CD14-positive monocyte (primary cell): ENCODE measurements at regions not wholly inside any gene's neighbourhood (a gene's known extent, or its start where the extent isn't known, plus 50 kb on each side); places are given as distances from the start of the nearest gene placed in this dataset.

Source experiments
- DNase-seq, 3 donors: peaks; one replicate each; pipeline ENCODE4 v3.0.0-alpha.2; 2011 to 2022
- H2AFZ ChIP-seq: 2 replicates; pipeline ENCODE4 v1.6.0; 2012; ENCODE audit warnings: mild to moderate bottlenecking, low read depth, low read length, inconsistent platforms; ENCODE audit not compliant: insufficient read depth, poor library complexity, severe bottlenecking
- H3K27ac ChIP-seq, 2 donors: 1 replicate in 1 of 2; 2 replicates in 1 of 2; pipeline ENCODE4 v1.5.1; 2012 to 2013; ENCODE audit warnings: low read length in 2 of 2, control low read depth in 1 of 2, inconsistent platforms in 1 of 2, low read depth in 1 of 2, mild to moderate bottlenecking in 1 of 2
- H3K27me3 ChIP-seq, 2 donors: one replicate each; pipeline versions ENCODE4 v1.6.0 to v1.6.1; 2011 to 2013; ENCODE audit warnings: low read length in 2 of 2; ENCODE audit not compliant: control insufficient read depth in 2 of 2, insufficient read depth in 2 of 2
- H3K36me3 ChIP-seq, 2 donors: replicated peaks in 1 of 2; 1 replicate in 1 of 2; 2 replicates in 1 of 2; pipeline versions ENCODE4 v1.5.1 to v1.6.1; 2012 to 2013; ENCODE audit warnings: low read length in 2 of 2, control low read depth in 1 of 2, inconsistent platforms in 1 of 2, mild to moderate bottlenecking in 1 of 2; ENCODE audit not compliant: insufficient read depth in 2 of 2, control insufficient read depth in 1 of 2
- H3K4me1 ChIP-seq, 2 donors: 1 replicate in 1 of 2; 2 replicates in 1 of 2; pipeline versions ENCODE4 v1.5.1 to v1.6.1; 2012 to 2013; ENCODE audit warnings: low read length in 2 of 2, control low read depth in 1 of 2, inconsistent platforms in 1 of 2, mild to moderate bottlenecking in 1 of 2, moderate library complexity in 1 of 2; ENCODE audit not compliant: insufficient read depth in 2 of 2, control insufficient read depth in 1 of 2
- H3K4me2 ChIP-seq: replicated peaks from 2 replicates; pipeline ENCODE3; 2012; ENCODE audit warnings: low read length, moderate library complexity, mild to moderate bottlenecking; ENCODE audit not compliant: poor library complexity, severe bottlenecking; ENCODE audit errors: extremely low read depth
- H3K4me3 ChIP-seq, 3 experiments: fragments of 200-600 bp in 1 of 3; sonication (generic) in 1 of 3; replicated peaks in 1 of 3; 1 replicate in 2 of 3; 2 replicates in 1 of 3; pipeline ENCODE4 v1.5.1; 2011 to 2013; ENCODE audit warnings: low read length in 3 of 3, mild to moderate bottlenecking in 3 of 3, control low read depth in 2 of 3, low read depth in 2 of 3, inconsistent platforms in 1 of 3, moderate library complexity in 1 of 3
- H3K79me2 ChIP-seq: 2 replicates; pipeline ENCODE4 v1.6.0; 2012; ENCODE audit warnings: mild to moderate bottlenecking, control low read depth, inconsistent platforms, low read length, moderate library complexity; ENCODE audit not compliant: insufficient read depth
- H3K9ac ChIP-seq: 2 replicates; pipeline ENCODE4 v1.6.0; 2017; ENCODE audit warnings: low read length, mild to moderate bottlenecking; ENCODE audit not compliant: insufficient read depth, poor library complexity, severe bottlenecking
- H3K9me3 ChIP-seq, 2 donors: replicated peaks in 1 of 2; 1 replicate in 1 of 2; 2 replicates in 1 of 2; pipeline versions ENCODE4 v1.5.1 to v1.6.1; 2012 to 2013; ENCODE audit warnings: low read length in 2 of 2, control low read depth in 1 of 2; ENCODE audit not compliant: control insufficient read depth in 1 of 2, insufficient read depth in 1 of 2
- H4K20me1 ChIP-seq: 2 replicates; pipeline ENCODE4 v1.6.0; 2012; ENCODE audit warnings: mild to moderate bottlenecking, low read length, control low read depth, moderate library complexity; ENCODE audit not compliant: insufficient read depth
- H3K27ac Mint-ChIP-seq, 7 donors: one replicate each; pipeline ENCODE4 v1.8.0; 2020; ENCODE audit warnings: mild to moderate bottlenecking in 7 of 7, mixed read lengths in 7 of 7, moderate library complexity in 6 of 7, inconsistent platforms in 2 of 7
- H3K27me3 Mint-ChIP-seq, 3 donors: one replicate each; pipeline ENCODE4 v1.8.0; 2021 to 2022; ENCODE audit warnings: low read depth in 3 of 3, mild to moderate bottlenecking in 3 of 3, mixed read lengths in 3 of 3, moderate library complexity in 3 of 3, inconsistent platforms in 1 of 3
- H3K36me3 Mint-ChIP-seq, 2 donors: one replicate each; pipeline ENCODE4 v1.8.0; 2020; ENCODE audit warnings: mixed read lengths in 2 of 2, inconsistent platforms in 1 of 2, mild to moderate bottlenecking in 1 of 2
- H3K4me1 Mint-ChIP-seq: one replicate; pipeline ENCODE4 v1.8.0; 2020; ENCODE audit warnings: mild to moderate bottlenecking, mixed read lengths
- H3K4me3 Mint-ChIP-seq, 2 donors: one replicate each; pipeline ENCODE4 v1.8.0; 2020; ENCODE audit warnings: mild to moderate bottlenecking in 2 of 2, mixed read lengths in 2 of 2, moderate library complexity in 1 of 2
- H3K9me3 Mint-ChIP-seq, 7 donors: one replicate each; pipeline ENCODE4 v1.8.0; 2020 to 2022; ENCODE audit warnings: mixed read lengths in 7 of 7, mild to moderate bottlenecking in 6 of 7, moderate library complexity in 6 of 7, inconsistent platforms in 2 of 7
- WGBS: methylation state at CpG from one replicate; pipeline ENCODE4 v1.1.5; 2013; ENCODE audit warnings: missing lambda C conversion rate; ENCODE audit not compliant: insufficient coverage; 5-methylcytosine and 5-hydroxymethylcytosine counted together
- intact Hi-C, 2 donors: fragments of 100-400 bp; cut with micrococcal nuclease; formaldehyde crosslinking; loops; one replicate each; pipeline versions ENCODE4 v1.15.0 to v1.15.1; 2023
- TF ChIP-seq, protein P1 (sequence below): fragments of 200-600 bp; IDR thresholded peaks from one replicate; pipeline ENCODE4 v1.8.0; 2022; ENCODE audit warnings: antibody characterized with exemption, mild to moderate bottlenecking

GRCh38 chr5:5676218-5676617, 253.7 kb downstream of the ICE1 start:
- Mint-ChIP-seq H3K27me3 (no peaks in the 10 kb centered on the region), H3K36me3 (no peaks in the 10 kb centered on the region), H3K4me3 (no peak overlapping the region), H3K27ac (no peak overlapping the region), H3K4me1 (no peaks in the 10 kb centered on the region), H3K9me3 (peaks cover 0 to 12% (median 5%) of the 10 kb centered on the region in 7 donors)
- Histone ChIP-seq H3K9me3 (peaks cover 6 to 10% of the 10 kb centered on the region in 2 donors), H3K36me3 (no peaks in the 10 kb centered on the region), H4K20me1 (no peaks in the 10 kb centered on the region), H3K4me1 (no peaks in the 10 kb centered on the region), H3K9ac (no peak overlapping the region), H3K27me3 (no peaks in the 10 kb centered on the region), H3K27ac (no peak overlapping the region), H3K79me2 (no peaks in the 10 kb centered on the region), H2AFZ (no peak overlapping the region), H3K4me2 (no peak overlapping the region), H3K4me3 (no peak overlapping the region)
- DNase-seq: no peak
- TF ChIP-seq, protein P1, sequence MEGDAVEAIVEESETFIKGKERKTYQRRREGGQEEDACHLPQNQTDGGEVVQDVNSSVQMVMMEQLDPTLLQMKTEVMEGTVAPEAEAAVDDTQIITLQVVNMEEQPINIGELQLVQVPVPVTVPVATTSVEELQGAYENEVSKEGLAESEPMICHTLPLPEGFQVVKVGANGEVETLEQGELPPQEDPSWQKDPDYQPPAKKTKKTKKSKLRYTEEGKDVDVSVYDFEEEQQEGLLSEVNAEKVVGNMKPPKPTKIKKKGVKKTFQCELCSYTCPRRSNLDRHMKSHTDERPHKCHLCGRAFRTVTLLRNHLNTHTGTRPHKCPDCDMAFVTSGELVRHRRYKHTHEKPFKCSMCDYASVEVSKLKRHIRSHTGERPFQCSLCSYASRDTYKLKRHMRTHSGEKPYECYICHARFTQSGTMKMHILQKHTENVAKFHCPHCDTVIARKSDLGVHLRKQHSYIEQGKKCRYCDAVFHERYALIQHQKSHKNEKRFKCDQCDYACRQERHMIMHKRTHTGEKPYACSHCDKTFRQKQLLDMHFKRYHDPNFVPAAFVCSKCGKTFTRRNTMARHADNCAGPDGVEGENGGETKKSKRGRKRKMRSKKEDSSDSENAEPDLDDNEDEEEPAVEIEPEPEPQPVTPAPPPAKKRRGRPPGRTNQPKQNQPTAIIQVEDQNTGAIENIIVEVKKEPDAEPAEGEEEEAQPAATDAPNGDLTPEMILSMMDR: no peak
- WGBS: 86% methylated on average over 1 of the region's 3 CpGs
- intact Hi-C loops: no loop called here

- Histone ChIP-seq H3K9ac (no peak overlapping the region), H3K4me1 (no peaks in the 10 kb centered on the region), H4K20me1 (no peaks in the 10 kb centered on the region), H3K36me3 (no peaks in the 10 kb centered on the region), H3K4me2 (no peak overlapping the region), H3K9me3 (peaks cover 6 to 10% of the 10 kb centered on the region in 2 donors), H2AFZ (no peak overlapping the region), H3K27ac (no peak overlapping the region), H3K79me2 (no peaks in the 10 kb centered on the region), H3K27me3 (no peaks in the 10 kb centered on the region), H3K4me3 (no peak overlapping the region)
- Mint-ChIP-seq H3K36me3 (no peaks in the 10 kb centered on the region), H3K27me3 (peaks cover 0 to 2% (median 0%) of the 10 kb centered on the region in 3 donors), H3K4me3 (no peak overlapping the region), H3K27ac (no peak overlapping the region), H3K9me3 (peaks cover 0 to 12% (median 5%) of the 10 kb centered on the region in 7 donors), H3K4me1 (no peaks in the 10 kb centered on the region)
- TF ChIP-seq, protein P1: no peak
- DNase-seq: no peak
- intact Hi-C loops: no loop called here
- no CpG with 5 or more reads among the region's 1 CpG for WGBS
Observed at GRCh38 chr5:5675511-5675910, 253.0 kb downstream of the ICE1 start.
